ENCODE measurements at regions not wholly inside any gene's neighbourhood (a gene's known extent, or its start where the extent isn't known, plus 50 kb on each side); places are given as distances from the start of the nearest gene placed in this dataset.

DNA sequence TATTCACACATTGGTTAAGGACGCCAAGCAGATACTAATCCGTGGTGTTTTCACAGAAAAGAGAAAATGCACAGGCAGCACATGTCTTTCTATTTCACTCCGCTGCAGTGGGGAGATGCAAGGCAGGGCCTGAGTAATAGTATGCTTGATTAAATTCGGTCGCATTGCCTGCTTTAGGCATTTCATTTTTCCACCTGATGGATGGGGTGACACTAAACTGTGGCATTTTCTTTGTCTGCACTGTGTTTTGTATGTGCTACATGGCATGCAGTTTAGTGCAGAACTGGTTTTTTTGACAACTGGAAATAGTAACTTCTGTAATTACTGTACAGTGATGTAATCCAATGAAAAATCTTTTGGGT lies 94.9 kb downstream of the SLC17A6 start:
- TF ChIP-seq, protein P1, sequence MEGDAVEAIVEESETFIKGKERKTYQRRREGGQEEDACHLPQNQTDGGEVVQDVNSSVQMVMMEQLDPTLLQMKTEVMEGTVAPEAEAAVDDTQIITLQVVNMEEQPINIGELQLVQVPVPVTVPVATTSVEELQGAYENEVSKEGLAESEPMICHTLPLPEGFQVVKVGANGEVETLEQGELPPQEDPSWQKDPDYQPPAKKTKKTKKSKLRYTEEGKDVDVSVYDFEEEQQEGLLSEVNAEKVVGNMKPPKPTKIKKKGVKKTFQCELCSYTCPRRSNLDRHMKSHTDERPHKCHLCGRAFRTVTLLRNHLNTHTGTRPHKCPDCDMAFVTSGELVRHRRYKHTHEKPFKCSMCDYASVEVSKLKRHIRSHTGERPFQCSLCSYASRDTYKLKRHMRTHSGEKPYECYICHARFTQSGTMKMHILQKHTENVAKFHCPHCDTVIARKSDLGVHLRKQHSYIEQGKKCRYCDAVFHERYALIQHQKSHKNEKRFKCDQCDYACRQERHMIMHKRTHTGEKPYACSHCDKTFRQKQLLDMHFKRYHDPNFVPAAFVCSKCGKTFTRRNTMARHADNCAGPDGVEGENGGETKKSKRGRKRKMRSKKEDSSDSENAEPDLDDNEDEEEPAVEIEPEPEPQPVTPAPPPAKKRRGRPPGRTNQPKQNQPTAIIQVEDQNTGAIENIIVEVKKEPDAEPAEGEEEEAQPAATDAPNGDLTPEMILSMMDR (IDR thresholded peaks at IDR 0.05), result no peak
- DNase-seq (ENCODE audit: low spot score) (no peak), ATAC-seq (ENCODE audit: low FRiP score) (no peak)

DNA sequence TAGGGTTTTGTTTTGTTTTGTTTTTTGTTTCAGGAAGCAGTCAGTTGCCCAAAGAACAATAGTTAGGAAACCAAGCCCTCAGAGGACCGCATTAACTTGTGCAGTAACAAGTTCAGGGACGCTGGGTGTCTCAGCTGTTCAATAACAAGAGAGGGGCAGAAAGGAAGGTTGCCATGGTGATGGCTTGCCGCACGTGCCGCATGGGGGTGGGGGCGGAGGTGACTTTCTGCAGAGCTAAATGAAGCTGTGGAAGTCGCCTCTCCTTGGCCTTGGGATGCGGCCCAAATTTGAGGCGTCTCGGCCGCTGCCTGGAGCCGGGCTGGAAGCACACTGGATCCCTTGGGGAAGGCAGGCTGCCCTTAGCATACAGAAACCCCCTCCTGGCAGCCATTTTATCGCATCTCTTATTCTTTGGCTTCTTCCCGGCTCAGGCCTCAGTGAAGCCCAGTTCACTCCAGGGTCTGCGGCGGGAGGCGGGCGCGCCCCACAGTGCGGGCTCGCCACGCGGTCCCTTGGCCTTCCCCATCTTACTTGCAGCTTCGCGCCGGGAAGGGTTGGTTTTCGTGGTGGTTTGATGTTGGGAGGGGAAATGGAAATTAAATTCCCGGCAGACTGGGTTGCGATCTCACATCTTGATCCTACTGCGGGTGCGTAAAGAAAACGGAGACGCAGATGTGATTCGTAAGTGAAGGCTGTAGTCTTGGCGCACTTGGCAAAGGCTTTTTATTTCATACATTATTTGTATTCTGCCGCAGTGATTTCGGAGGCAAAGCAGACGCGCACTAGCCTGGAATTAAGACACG lies 94.3 kb downstream of the SLC17A6 start:
- DNase-seq (ENCODE audit: low spot score) (no peak), ATAC-seq (ENCODE audit: low FRiP score) (no peak)
- TF ChIP-seq, protein P1 (IDR thresholded peaks at IDR 0.05), result no peak

DNA sequence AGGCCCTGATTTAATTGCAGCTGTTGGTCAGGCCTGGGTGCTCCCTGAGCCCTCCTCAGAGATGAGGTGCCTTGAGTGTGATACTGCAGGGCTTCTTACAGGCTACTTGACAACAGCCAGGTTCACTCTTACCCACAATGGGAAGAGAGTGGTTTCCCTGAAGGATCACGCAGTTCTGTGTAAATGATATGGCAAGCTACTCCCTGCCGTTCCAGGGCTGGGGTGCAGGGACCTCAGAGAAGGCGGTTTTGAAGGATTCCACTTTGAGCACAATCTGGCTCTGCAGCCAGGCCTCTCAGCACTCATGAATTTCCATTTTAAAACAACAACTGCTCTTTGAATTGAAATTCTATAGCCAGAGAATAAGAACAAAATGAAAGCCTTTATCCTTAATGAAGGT lies 92.9 kb downstream of the SLC17A6 start:
- DNase-seq (ENCODE audit: low spot score) (no peak), ATAC-seq (ENCODE audit: low FRiP score) (no peak)
- TF ChIP-seq, protein P1 (IDR thresholded peaks at IDR 0.05), result no peak

DNA sequence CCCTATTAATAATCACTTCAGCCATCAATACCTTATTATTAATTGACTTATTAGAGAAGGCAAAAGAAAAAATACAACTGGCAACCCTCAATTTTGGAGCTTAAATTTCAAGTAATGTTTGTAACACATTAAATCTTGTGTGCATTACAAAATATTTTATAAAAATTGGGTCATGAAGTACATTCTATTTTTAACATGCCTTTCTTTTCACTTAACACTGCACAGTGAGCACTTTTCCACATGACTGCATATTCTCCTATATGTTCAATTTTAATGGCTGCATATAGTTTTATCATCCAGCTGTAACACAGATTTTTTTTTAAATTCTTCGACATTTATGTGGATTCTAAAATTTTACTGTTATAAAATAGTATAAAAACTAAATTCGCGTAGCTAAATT lies 92.5 kb downstream of the SLC17A6 start:
- TF ChIP-seq, protein P1 (IDR thresholded peaks at IDR 0.05), result no peak
- DNase-seq (ENCODE audit: low spot score) (no peak), ATAC-seq (ENCODE audit: low FRiP score) (no peak)

DNA sequence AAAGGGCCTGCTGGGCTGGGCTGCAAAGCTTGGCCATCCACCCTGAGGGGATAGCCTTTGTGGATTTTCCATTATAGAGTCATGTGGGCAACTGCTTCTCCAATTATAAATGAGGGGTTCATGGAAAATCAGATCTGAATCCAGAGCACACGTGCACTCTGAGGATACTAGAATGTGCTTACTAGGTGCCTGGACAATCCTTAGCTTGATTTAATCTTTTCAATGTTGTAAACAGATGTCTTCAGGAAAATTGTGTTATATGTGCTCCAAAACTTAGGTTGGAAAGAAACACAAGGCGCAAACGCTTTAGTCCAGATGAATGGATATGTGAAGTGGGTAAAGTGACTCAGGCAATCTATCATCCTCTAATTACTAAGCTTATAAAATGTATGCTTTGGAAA lies 92.0 kb downstream of the SLC17A6 start:
- TF ChIP-seq, protein P1 (IDR thresholded peaks at IDR 0.05), result no peak
- ATAC-seq (ENCODE audit: low FRiP score) (no peak), DNase-seq (ENCODE audit: low spot score) (no peak)

Data from omental fat pad (tissue), 3 donors.